ENCODE measurements at regions not wholly inside any gene's neighbourhood (a gene's known extent, or its start where the extent isn't known, plus 50 kb on each side); places are given as distances from the start of the nearest gene placed in this dataset.

DNA sequence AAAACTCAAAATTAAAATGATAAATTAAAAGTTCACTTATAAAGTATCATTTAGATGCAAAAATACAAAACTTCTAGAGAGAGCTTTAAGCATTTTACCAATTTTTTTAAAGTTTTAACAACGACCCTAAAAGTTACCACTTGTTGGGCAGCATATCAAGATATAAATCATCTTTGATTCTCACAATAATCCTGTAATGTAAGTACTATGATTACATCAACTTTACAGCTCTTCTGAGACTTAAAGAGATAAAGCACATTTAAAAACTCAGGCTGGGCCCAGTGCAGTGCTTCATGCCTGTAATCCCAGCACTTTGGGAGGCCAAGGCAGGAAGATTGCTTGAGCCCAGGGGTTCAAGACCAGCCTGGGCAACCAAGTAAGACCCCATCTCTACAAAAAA is 202.7 kb upstream of the GPC6 start:
- Histone ChIP-seq H3K14ac (ENCODE audit: insufficient read length) (no peak overlapping the region), H2BK120ac (replicated peaks; ENCODE audit: low read depth, low read length) (no peak overlapping the region), H3K4ac (replicated peaks; ENCODE audit: insufficient read length, low read depth, low read length) (no peak overlapping the region), H4K91ac (replicated peaks; ENCODE audit: insufficient read length, low read length) (no peak overlapping the region), H3K36me3 (ENCODE audit: control insufficient read depth in 2 of 4, insufficient read depth in 4 of 4, low read length in 3 of 4) (no peaks in the 10 kb centered on the region), H3K56ac (replicated peaks; ENCODE audit: insufficient read length, low read depth, low read length) (no peak overlapping the region), H3K4me3 (ENCODE audit: extremely low read depth in 1 of 4, insufficient read depth in 2 of 4, low read depth in 3 of 4, low read length in 4 of 4) (no peak overlapping the region), H3K23me2 (ENCODE audit: low read depth, low read length) (no peaks in the 10 kb centered on the region), H3K79me1 (ENCODE audit: low read depth, low read length) (no peaks in the 10 kb centered on the region), H2BK12ac (ENCODE audit: low read depth, low read length) (no peak overlapping the region), H4K8ac (ENCODE audit: extremely low read depth, insufficient read depth, low read length) (no peak overlapping the region), H2AFZ (ENCODE audit: low read length) (no peak overlapping the region), H2AK5ac (ENCODE audit: low read depth, low read length) (no peak overlapping the region), H3K9ac (replicated peaks in 1 of 4; ENCODE audit: extremely low read depth in 1 of 4, low read depth in 3 of 4, low read length in 3 of 4) (no peak overlapping the region), H3K23ac (ENCODE audit: insufficient read length) (no peak overlapping the region), H3K4me1 (replicated peaks in 1 of 4; ENCODE audit: control insufficient read depth in 3 of 4, insufficient read depth in 4 of 4, low read length in 3 of 4) (no peaks in the 10 kb centered on the region), H3K27me3 (replicated peaks in 1 of 4; ENCODE audit: control insufficient read depth in 3 of 4, extremely low read depth in 1 of 4, insufficient read depth in 3 of 4, low read length in 3 of 4) (no peaks in the 10 kb centered on the region), H2BK5ac (ENCODE audit: low read depth, low read length) (no peak overlapping the region), H4K5ac (ENCODE audit: insufficient read length, low read depth, low read length) (no peak overlapping the region), H2BK15ac (ENCODE audit: low read length) (no peak overlapping the region), H3K4me2 (ENCODE audit: insufficient read depth in 1 of 2, low read depth in 2 of 2, low read length in 2 of 2) (no peak overlapping the region), H2BK20ac (ENCODE audit: low read length) (no peak overlapping the region), H3K9me3 (ENCODE audit: insufficient read depth in 2 of 2, low read depth in 1 of 2, low read length in 1 of 2) (no peaks in the 10 kb centered on the region), H4K20me1 (replicated peaks in 1 of 2; ENCODE audit: control insufficient read depth in 1 of 2, insufficient read depth in 2 of 2, low read length in 2 of 2) (no peaks in the 10 kb centered on the region), H3K18ac (ENCODE audit: extremely low read depth, low read length) (no peak overlapping the region), H3K27ac (ENCODE audit: low read depth, low read length) (no peak overlapping the region), H3K79me2 (ENCODE audit: control insufficient read depth in 1 of 2, insufficient read depth in 2 of 2, low read length in 2 of 2) (no peaks in the 10 kb centered on the region)
- POLR2A ChIA-PET (ENCODE audit: partially characterized antibody), result interaction anchor here (1.8 kb wide), 1 partner anchor 10 kb away, joined by 3 read pairs; no protein-coding TSS in a partner anchor
- CTCF ChIA-PET (ENCODE audit: partially characterized antibody), result interaction anchor here (1.0 to 1.4 kb wide), 2 partner anchors 18 to 449 kb away, joined by 3 to 4 read pairs; no protein-coding TSS in a partner anchor
- no peak for TF ChIP-seq RBBP5 (IDR thresholded peaks at IDR 0.05; ENCODE audit: borderline replicate concordance, low read depth, low read length)
- no peak for TF ChIP-seq SAP30 (IDR thresholded peaks at IDR 0.05; ENCODE audit: insufficient read depth, insufficient replicate concordance, low read length)
- no peak for TF ChIP-seq ASH2L (IDR thresholded peaks at IDR 0.05; ENCODE audit: low read length)
- no peak for TF ChIP-seq TCF12 (IDR thresholded peaks at IDR 0.05; ENCODE audit: low read depth, low read length)
- TF ChIP-seq HDAC6 (IDR thresholded peaks at IDR 0.05; ENCODE audit: low read depth, low read length), result no peak
- TF ChIP-seq EGR1 (IDR thresholded peaks at IDR 0.05; ENCODE audit: borderline replicate concordance, low read depth, low read length), result no peak
- TF ChIP-seq, protein P1, sequence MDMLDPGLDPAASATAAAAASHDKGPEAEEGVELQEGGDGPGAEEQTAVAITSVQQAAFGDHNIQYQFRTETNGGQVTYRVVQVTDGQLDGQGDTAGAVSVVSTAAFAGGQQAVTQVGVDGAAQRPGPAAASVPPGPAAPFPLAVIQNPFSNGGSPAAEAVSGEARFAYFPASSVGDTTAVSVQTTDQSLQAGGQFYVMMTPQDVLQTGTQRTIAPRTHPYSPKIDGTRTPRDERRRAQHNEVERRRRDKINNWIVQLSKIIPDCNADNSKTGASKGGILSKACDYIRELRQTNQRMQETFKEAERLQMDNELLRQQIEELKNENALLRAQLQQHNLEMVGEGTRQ (IDR thresholded peaks at IDR 0.05; ENCODE audit: low read length), result no peak
- no peak for TF ChIP-seq FOSL1 (IDR thresholded peaks at IDR 0.05; ENCODE audit: insufficient read depth, low read depth, low read length)
- WGBS, 2 experiments (ENCODE audit: extremely low coverage in 1 of 2, insufficient coverage in 1 of 2, insufficient read length in 1 of 2, insufficient replicate concordance in 2 of 2, low coverage in 1 of 2, low lambda C conversion rate in 2 of 2, missing lambda C conversion rate in 1 of 2), result 82% methylated on average over 1 of the region's 1 CpG; no CpG with 5 or more reads in 1 of the 2 experiments
- FAIRE-seq, result no peak
- DNase-seq (ENCODE audit: low read depth in 1 of 2, low spot score in 2 of 2), result no peak
